Hepatocyte (in vitro differentiated cells): ENCODE measurements at regions not wholly inside any gene's neighbourhood (a gene's known extent, or its start where the extent isn't known, plus 50 kb on each side); places are given as distances from the start of the nearest gene placed in this dataset.

Source experiments
- DNase-seq: peaks from one replicate; pipeline ENCODE4 v3.0.0-alpha.2; 2016; ENCODE audit warnings: low spot score
- H2AFZ ChIP-seq: fragments of 200-600 bp; sonication (generic); 2 replicates; pipeline ENCODE4 v1.6.0; 2016; ENCODE audit warnings: antibody characterized with exemption, mild to moderate bottlenecking
- H3K27ac ChIP-seq: fragments of 200-600 bp; sonication (generic); 2 replicates; pipeline ENCODE4 v1.5.1; 2016; ENCODE audit warnings: mild to moderate bottlenecking
- H3K27me3 ChIP-seq: fragments of 200-600 bp; sonication (generic); 2 replicates; pipeline ENCODE4 v1.6.1; 2016
- H3K36me3 ChIP-seq: fragments of 200-600 bp; sonication (generic); replicated peaks from 2 replicates; pipeline ENCODE4 v1.5.1; 2016; ENCODE audit warnings: low read depth; ENCODE audit not compliant: insufficient read depth
- H3K4me1 ChIP-seq: fragments of 200-600 bp; sonication (generic); 2 replicates; pipeline ENCODE4 v1.5.1; 2016; ENCODE audit warnings: mild to moderate bottlenecking, moderate library complexity; ENCODE audit not compliant: insufficient read depth
- H3K4me2 ChIP-seq: fragments of 200-600 bp; sonication (generic); 2 replicates; pipeline ENCODE4 v1.6.0; 2016
- H3K4me3 ChIP-seq: fragments of 200-600 bp; sonication (generic); 2 replicates; pipeline ENCODE4 v1.5.1; 2016; ENCODE audit warnings: mild to moderate bottlenecking
- H3K79me2 ChIP-seq: fragments of 200-600 bp; sonication (generic); 2 replicates; pipeline ENCODE4 v1.6.0; 2017; ENCODE audit warnings: mild to moderate bottlenecking
- H3K9me2 ChIP-seq: fragments of 200-600 bp; sonication (generic); replicated peaks from 2 replicates; pipeline ENCODE4 v1.6.0; 2017; ENCODE audit warnings: mild to moderate bottlenecking; ENCODE audit not compliant: insufficient read depth
- H3K9me3 ChIP-seq: fragments of 200-600 bp; sonication (generic); 2 replicates; pipeline ENCODE4 v1.5.1; 2016; ENCODE audit warnings: low read depth, mild to moderate bottlenecking
- H4K20me1 ChIP-seq: fragments of 200-600 bp; sonication (generic); 2 replicates; pipeline ENCODE4 v1.6.0; 2016; ENCODE audit warnings: mild to moderate bottlenecking; ENCODE audit not compliant: insufficient read depth, poor library complexity, severe bottlenecking
- EZH2 ChIP-seq: fragments of 200-600 bp; sonication (generic); IDR thresholded peaks from 2 replicates; pipeline ENCODE4 v1.6.1; 2016; ENCODE audit warnings: antibody characterized with exemption, mild to moderate bottlenecking, borderline replicate concordance
- EZH2phosphoT487 ChIP-seq: fragments of 200-600 bp; sonication (generic); IDR thresholded peaks from one replicate; pipeline ENCODE4 v1.6.1; 2018; ENCODE audit warnings: antibody characterized with exemption, mild to moderate bottlenecking, low read depth, moderate library complexity; ENCODE audit not compliant: unreplicated experiment, severe bottlenecking
- WGBS: methylation state at CpG from one replicate; pipeline ENCODE4 v1.1.6; 2016; ENCODE audit warnings: low lambda C conversion rate; ENCODE audit errors: missing lambda C conversion rate; 5-methylcytosine and 5-hydroxymethylcytosine counted together
- TF ChIP-seq, protein P1 (sequence below): fragments of 200-600 bp; sonication (generic); IDR thresholded peaks from 2 replicates; pipeline ENCODE4 v1.5.1; 2016; ENCODE audit warnings: antibody characterized with exemption, mild to moderate bottlenecking; ENCODE audit not compliant: poor library complexity

- Histone ChIP-seq H3K36me3 (no peaks in the 10 kb centered on the region), H3K4me2 (no peak overlapping the region), H3K9me3 (no peaks in the 10 kb centered on the region), H3K27ac (no peak overlapping the region), H3K4me3 (no peak overlapping the region), H3K9me2 (no peaks in the 10 kb centered on the region), H3K79me2 (no peaks in the 10 kb centered on the region), H3K4me1 (no peaks in the 10 kb centered on the region), H2AFZ (no peak overlapping the region), H3K27me3 (no peaks in the 10 kb centered on the region), H4K20me1 (no peaks in the 10 kb centered on the region)
- 81% methylated on average over 2 of the region's 2 CpGs for WGBS
- no peak for TF ChIP-seq EZH2phosphoT487
- TF ChIP-seq EZH2 = no peak
- TF ChIP-seq, protein P1, sequence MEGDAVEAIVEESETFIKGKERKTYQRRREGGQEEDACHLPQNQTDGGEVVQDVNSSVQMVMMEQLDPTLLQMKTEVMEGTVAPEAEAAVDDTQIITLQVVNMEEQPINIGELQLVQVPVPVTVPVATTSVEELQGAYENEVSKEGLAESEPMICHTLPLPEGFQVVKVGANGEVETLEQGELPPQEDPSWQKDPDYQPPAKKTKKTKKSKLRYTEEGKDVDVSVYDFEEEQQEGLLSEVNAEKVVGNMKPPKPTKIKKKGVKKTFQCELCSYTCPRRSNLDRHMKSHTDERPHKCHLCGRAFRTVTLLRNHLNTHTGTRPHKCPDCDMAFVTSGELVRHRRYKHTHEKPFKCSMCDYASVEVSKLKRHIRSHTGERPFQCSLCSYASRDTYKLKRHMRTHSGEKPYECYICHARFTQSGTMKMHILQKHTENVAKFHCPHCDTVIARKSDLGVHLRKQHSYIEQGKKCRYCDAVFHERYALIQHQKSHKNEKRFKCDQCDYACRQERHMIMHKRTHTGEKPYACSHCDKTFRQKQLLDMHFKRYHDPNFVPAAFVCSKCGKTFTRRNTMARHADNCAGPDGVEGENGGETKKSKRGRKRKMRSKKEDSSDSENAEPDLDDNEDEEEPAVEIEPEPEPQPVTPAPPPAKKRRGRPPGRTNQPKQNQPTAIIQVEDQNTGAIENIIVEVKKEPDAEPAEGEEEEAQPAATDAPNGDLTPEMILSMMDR = no peak
- no peak for DNase-seq
These were observed 103.8 kb upstream of the FAM78B start for GRCh38 chr1:166270476-166271150.

DNA sequence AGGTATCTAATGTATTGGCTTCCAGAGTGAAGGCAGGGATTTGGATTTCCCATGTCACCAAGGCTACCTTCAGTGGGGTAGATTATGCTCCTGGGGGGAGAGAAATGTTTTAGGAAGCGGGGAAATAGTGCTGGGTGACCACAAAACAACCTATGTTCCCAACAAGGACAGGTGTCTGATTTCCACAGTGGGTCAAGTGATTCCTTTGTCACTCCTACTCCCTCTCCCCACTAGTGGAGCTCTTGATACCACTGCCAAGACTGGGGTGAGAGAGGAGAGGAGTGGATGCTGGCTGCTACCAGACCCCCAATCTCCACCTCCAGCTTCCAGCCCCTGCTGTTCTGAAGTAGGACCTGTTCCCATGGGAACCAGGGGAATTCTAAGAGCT, 104.3 kb upstream of the FAM78B start:
- 50% methylated on average over 1 of the region's 1 CpG for WGBS
- no peaks in the 10 kb centered on the region for H3K27me3 ChIP-seq
- no peak overlapping the region for H3K4me2 ChIP-seq
- no peak overlapping the region for H3K27ac ChIP-seq
- TF ChIP-seq EZH2 (no peak), EZH2phosphoT487 (no peak)
- TF ChIP-seq, protein P1 = no peak
- H3K79me2 ChIP-seq = no peaks in the 10 kb centered on the region
- no peaks in the 10 kb centered on the region for H4K20me1 ChIP-seq
- no peak overlapping the region for H3K4me3 ChIP-seq
- DNase-seq = no peak
- H3K9me3 ChIP-seq = no peaks in the 10 kb centered on the region
- no peaks in the 10 kb centered on the region for H3K9me2 ChIP-seq
- H2AFZ ChIP-seq = no peak overlapping the region
- no peaks in the 10 kb centered on the region for H3K36me3 ChIP-seq
- no peaks in the 10 kb centered on the region for H3K4me1 ChIP-seq

DNA sequence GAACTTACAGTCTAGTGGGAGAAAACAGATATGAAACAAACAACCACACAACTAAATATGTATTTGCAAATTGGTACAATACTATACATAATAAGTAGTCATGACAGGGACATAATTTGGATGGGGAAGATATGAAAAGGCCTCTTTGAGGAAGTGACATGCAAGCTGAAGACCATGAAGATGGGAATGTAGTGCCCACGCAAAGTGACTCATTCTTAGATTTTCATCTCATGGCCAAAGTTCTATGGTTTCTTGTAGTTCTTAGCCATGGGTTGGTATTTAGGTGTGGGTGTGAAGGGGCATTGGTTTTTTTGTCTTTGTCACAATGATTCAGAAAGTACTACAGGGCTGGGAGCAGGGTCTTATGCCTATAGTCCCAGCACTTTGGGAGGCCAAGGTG, 105.4 kb upstream of the FAM78B start:
- Histone ChIP-seq H3K4me2 (no peak overlapping the region), H3K27ac (no peak overlapping the region), H3K9me2 (no peaks in the 10 kb centered on the region), H3K4me1 (no peaks in the 10 kb centered on the region), H3K79me2 (no peaks in the 10 kb centered on the region), H3K36me3 (no peaks in the 10 kb centered on the region), H4K20me1 (no peaks in the 10 kb centered on the region), H3K9me3 (no peaks in the 10 kb centered on the region), H2AFZ (no peak overlapping the region), H3K4me3 (no peak overlapping the region), H3K27me3 (no peaks in the 10 kb centered on the region)
- TF ChIP-seq, protein P1 = no peak
- TF ChIP-seq EZH2 = no peak
- TF ChIP-seq EZH2phosphoT487 = no peak
- 100% methylated on average over 1 of the region's 1 CpG for WGBS
- DNase-seq = no peak

- H3K9me2 ChIP-seq = no peaks in the 10 kb centered on the region
- H4K20me1 ChIP-seq = no peaks in the 10 kb centered on the region
- H3K79me2 ChIP-seq = no peaks in the 10 kb centered on the region
- no peak overlapping the region for H3K4me2 ChIP-seq
- H3K4me1 ChIP-seq = no peaks in the 10 kb centered on the region
- no peak for DNase-seq
- TF ChIP-seq EZH2 = no peak
- no peak for TF ChIP-seq EZH2phosphoT487
- TF ChIP-seq, protein P1 = no peak
- no peak overlapping the region for H3K27ac ChIP-seq
- H3K27me3 ChIP-seq = no peaks in the 10 kb centered on the region
- no peak overlapping the region for H3K4me3 ChIP-seq
- H3K36me3 ChIP-seq = no peaks in the 10 kb centered on the region
- no peak overlapping the region for H2AFZ ChIP-seq
- no peaks in the 10 kb centered on the region for H3K9me3 ChIP-seq
These were observed 106.0 kb upstream of the FAM78B start for GRCh38 chr1:166272851-166273250.
